ENCODE measurements at regions not wholly inside any gene's neighbourhood (a gene's known extent, or its start where the extent isn't known, plus 50 kb on each side); places are given as distances from the start of the nearest gene placed in this dataset.

- no peak for DNase-seq (ENCODE audit: low read depth in 4 of 4, low spot score in 1 of 4)
These were observed 56.8 kb upstream of the PARP11 start for GRCh38 chr12:3929875-3930615.

- DNase-seq (ENCODE audit: low read depth in 4 of 4, low spot score in 1 of 4) = no peak
These were observed 55.5 kb upstream of the PARP11 start for GRCh38 chr12:3928538-3929184.

- no peak for DNase-seq (ENCODE audit: low read depth in 4 of 4, low spot score in 1 of 4)
These were observed 52.4 kb upstream of the PARP11 start for GRCh38 chr12:3925621-3926020.

GRCh38 chr12:3924761-3925160 lies 51.6 kb upstream of the PARP11 start:
- no peak for DNase-seq (ENCODE audit: low read depth in 4 of 4, low spot score in 1 of 4)

GRCh38 chr12:3923021-3923420 lies 49.8 kb upstream of the PARP11 start:
- no peak for DNase-seq (ENCODE audit: low read depth in 4 of 4, low spot score in 1 of 4)

All from stimulated activated CD4-positive, alpha-beta T cell treated with anti-CD3 and anti-CD28 coated beads, Interleukin-1b, Interleukin-23, amount 100 ng/mL, for 24 hours (primary cell).